Activated naive CD8-positive, alpha-beta T cell treated with anti-CD3 and anti-CD28 coated beads, Interleukin-2, amount 10 ng/mL, durations not matched to agents 7 days and 5 days (primary cell): ENCODE measurements at regions not wholly inside any gene's neighbourhood (a gene's known extent, or its start where the extent isn't known, plus 50 kb on each side); places are given as distances from the start of the nearest gene placed in this dataset.

ENCODE experiments used
- ATAC-seq: fragments of 150-1000 bp; cut with Tn5 transposase; one replicate; pipeline ENCODE4 v1.10.0; 2021; ENCODE audit warnings: low read depth, moderate library complexity
- POLR2A ChIA-PET: fragments of 350-600 bp; sonication (Branson Sonifier 250); formaldehyde crosslinking; loops from one replicate; lab custom pipeline; 2021; ENCODE audit warnings: antibody characterized with exemption; lab: Charles Lee
- DNase-seq: peaks from one replicate; pipeline ENCODE4 v3.0.0; 2021
- H3K27ac Mint-ChIP-seq: one replicate; pipeline ENCODE4 v1.8.0; 2022; ENCODE audit warnings: mild to moderate bottlenecking, mixed read lengths
- H3K27me3 Mint-ChIP-seq: one replicate; pipeline ENCODE4 v1.8.0; 2022; ENCODE audit warnings: mild to moderate bottlenecking, moderate library complexity, mixed read lengths
- H3K36me3 Mint-ChIP-seq: one replicate; pipeline ENCODE4 v1.8.0; 2021; ENCODE audit warnings: mild to moderate bottlenecking, mixed read lengths
- H3K4me1 Mint-ChIP-seq: one replicate; pipeline ENCODE4 v1.8.0; 2021; ENCODE audit warnings: mixed read lengths
- H3K4me3 Mint-ChIP-seq: one replicate; pipeline ENCODE4 v1.8.0; 2022; ENCODE audit warnings: mild to moderate bottlenecking, moderate library complexity, mixed read lengths
- H3K9me3 Mint-ChIP-seq: one replicate; pipeline ENCODE4 v1.8.0; 2021; ENCODE audit warnings: mixed read lengths

DNA sequence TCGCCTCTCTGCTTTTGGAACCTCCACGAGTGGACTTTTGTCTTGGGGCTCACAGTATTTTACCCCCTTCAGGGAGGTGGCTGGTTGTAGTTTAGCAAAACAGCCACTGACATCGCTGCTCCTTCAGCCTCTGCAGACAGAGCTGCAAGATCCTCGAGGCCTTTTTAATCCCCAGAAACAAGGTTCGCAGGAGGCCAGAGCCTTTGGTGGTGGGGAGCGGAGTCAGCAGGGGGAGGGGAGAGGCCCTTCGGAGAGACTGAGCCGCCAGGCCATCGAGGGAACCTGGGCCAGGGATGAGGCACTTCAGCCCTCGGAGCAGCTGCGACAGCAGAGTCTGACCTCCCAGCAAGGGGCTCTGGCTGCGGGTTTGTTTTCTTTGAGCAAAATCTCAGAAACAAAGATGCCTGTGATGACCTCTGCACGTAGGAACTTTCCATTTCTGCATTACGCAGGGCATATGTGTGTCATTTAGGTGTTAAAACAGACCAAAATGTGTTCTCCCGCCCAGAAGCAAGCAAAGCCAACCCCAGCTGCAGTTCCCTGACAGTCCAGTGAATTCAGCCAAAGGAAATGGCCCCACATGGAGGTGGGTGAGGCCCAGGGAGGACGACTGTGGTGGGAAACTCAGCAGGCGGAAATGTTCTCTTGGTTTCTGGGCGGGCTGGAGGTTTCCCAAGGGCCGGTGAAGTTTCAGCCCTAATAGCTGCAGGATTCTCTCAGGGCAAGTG, 171.2 kb upstream of the SULF2 start:
- ATAC-seq (no peak), DNase-seq (no peak)
- Mint-ChIP-seq H3K27me3 (peaks cover 4% of the 10 kb centered on the region), H3K4me1 (peaks cover 3% of the 10 kb centered on the region), H3K9me3 (no peaks in the 10 kb centered on the region), H3K4me3 (no peak overlapping the region), H3K36me3 (no peaks in the 10 kb centered on the region), H3K27ac (no peak overlapping the region)
- POLR2A ChIA-PET = no interaction called here

DNA sequence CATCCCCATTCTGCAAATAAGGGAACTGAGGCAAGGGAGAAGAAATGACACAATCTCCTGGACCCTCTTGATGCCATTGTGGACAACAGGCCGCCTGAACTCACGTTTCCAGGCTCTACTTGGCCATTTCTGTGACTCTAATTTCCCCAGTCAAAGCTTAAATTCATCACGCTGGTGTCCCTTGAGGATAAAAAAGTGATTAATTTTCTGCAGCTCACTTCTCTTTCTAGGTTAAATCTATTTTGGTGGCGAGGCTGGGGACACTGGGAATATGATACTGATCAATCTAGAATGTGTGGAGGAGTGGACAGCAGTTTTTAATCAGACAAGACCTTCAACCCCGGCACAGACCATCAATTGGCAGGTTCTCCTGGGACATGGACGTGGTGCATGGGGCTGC, 168.2 kb upstream of the SULF2 start:
- ATAC-seq (no peak), DNase-seq (no peak)
- H3K4me1 Mint-ChIP-seq = peaks cover 3% of the 10 kb centered on the region
- H3K27ac Mint-ChIP-seq = no peak overlapping the region
- POLR2A ChIA-PET = no interaction called here
- H3K4me3 Mint-ChIP-seq = no peak overlapping the region
- H3K9me3 Mint-ChIP-seq = no peaks in the 10 kb centered on the region
- no peaks in the 10 kb centered on the region for H3K36me3 Mint-ChIP-seq
- H3K27me3 Mint-ChIP-seq = peaks cover 4% of the 10 kb centered on the region

DNA sequence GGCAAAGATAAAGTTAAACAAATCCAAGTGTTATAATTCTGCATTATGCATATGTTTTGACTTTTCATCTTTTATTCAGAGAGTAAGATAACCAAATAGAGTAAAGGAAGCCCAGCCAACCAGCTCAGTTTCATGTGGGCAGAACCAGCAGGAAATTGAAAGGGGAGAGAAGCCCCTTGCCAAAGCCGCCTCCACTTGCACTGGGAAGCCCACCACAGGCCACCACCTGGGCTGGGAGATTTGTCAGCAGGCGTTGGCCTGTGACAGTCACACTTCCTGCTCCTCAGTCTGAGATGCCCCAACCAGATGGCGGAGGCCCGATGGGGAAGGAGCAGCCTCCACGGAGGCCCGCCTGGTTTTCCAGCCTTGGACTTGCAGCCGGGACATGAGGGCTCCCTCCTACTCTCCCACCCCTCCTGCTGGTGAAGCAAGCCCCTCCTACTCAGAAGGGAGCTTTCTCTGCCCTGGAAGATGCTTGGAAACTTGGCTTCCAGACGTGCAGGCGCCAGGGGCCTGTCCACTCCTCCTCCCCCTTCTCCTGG, 166.8 kb upstream of the SULF2 start:
- Mint-ChIP-seq H3K9me3 (no peaks in the 10 kb centered on the region), H3K27ac (no peak overlapping the region), H3K27me3 (peaks cover 4% of the 10 kb centered on the region), H3K4me1 (peaks cover 3% of the 10 kb centered on the region), H3K4me3 (no peak overlapping the region), H3K36me3 (no peaks in the 10 kb centered on the region)
- DNase-seq (no peak), ATAC-seq (no peak)
- POLR2A ChIA-PET = no interaction called here

DNA sequence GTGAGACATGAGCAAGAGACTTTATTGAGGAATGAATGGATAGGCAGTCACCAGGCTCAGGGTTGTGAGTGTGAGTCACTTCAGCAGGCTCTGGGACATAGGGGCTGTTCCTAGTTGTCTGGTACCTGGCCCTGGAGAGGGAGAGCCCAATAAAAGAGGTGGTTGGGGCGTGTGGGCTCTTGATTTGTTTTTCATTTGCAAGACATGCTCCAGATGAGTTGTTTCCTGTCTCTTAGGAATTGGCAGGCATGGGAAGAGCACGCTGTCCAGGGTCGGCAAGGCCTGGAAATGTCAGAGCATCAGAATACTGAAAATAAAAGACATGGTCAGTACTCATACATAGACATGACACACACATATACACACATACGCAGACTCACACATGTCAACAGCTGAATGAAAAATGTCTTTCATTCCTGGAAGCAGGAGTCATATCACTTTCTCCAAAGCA, 166.3 kb upstream of the SULF2 start:
- DNase-seq = no peak
- peaks cover 4% of the 10 kb centered on the region for H3K27me3 Mint-ChIP-seq
- H3K4me3 Mint-ChIP-seq = no peak overlapping the region
- H3K4me1 Mint-ChIP-seq = peaks cover 3% of the 10 kb centered on the region
- POLR2A ChIA-PET = no interaction called here
- H3K27ac Mint-ChIP-seq = no peak overlapping the region
- H3K36me3 Mint-ChIP-seq = no peaks in the 10 kb centered on the region
- no peaks in the 10 kb centered on the region for H3K9me3 Mint-ChIP-seq
- ATAC-seq = no peak

DNA sequence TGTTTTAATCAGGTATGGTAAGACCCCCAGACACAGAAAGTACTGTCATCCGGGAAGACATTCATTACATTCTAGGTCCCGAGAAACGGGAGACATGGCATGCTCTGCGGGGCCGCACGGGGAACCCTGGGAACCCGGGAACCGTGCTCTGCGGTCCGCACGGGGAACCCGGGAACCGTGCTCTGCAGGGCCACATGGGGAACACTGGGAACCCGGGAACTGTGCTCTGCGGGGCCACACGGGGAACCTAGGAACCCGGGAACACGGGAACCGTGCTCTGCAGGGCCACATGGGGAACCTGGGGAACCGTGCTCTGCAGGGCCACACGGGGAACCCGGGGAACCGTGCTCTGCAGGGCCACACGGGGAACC, 165.6 kb upstream of the SULF2 start:
- Mint-ChIP-seq H3K36me3 (no peaks in the 10 kb centered on the region), H3K27me3 (peaks cover 7% of the 10 kb centered on the region), H3K4me1 (peaks cover 3% of the 10 kb centered on the region), H3K9me3 (no peaks in the 10 kb centered on the region), H3K27ac (no peak overlapping the region), H3K4me3 (no peak overlapping the region)
- DNase-seq (no peak), ATAC-seq (no peak)
- POLR2A ChIA-PET = no interaction called here

DNA sequence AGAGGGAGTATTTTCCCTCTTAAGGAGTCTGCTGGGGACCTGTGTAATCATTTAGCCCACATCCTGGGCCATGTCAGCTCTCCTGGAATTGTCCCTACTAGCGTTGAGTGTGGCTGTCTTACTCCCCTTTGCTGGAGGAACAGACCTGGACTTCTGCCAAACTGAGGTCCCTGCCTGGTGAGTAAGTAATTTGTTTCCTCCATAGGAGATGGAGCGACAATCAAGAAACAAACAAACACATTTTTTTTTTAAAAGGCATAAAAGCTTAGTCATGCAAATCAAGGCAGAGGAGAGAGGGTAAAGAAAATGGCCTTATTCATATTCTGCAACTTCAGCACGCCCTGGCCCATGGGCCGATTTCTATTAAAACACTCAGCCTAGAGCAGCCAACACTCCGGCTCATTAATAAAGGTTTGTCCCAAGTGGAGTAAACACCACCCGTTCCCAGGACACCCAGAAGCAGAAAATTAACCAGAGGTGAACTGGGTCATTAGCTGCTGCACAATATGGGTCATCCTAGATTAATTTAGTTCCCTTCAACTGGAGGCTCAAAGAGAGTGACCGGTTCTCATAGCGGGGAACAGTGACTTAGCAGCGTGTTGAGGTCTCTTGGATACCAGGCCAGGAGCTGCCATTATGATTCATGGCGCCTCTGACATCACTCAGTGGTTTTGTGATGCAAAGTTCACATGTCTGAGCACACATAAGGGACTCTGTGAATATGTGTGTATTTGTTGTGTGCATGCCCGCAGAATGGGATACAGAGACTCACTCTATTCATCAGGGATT, 165.0 kb upstream of the SULF2 start:
- DNase-seq (no peak), ATAC-seq (no peak)
- Mint-ChIP-seq H3K27me3 (peaks cover 7% of the 10 kb centered on the region), H3K4me1 (no peaks in the 10 kb centered on the region), H3K9me3 (no peaks in the 10 kb centered on the region), H3K27ac (no peak overlapping the region), H3K4me3 (no peak overlapping the region), H3K36me3 (no peaks in the 10 kb centered on the region)
- POLR2A ChIA-PET = no interaction called here

DNA sequence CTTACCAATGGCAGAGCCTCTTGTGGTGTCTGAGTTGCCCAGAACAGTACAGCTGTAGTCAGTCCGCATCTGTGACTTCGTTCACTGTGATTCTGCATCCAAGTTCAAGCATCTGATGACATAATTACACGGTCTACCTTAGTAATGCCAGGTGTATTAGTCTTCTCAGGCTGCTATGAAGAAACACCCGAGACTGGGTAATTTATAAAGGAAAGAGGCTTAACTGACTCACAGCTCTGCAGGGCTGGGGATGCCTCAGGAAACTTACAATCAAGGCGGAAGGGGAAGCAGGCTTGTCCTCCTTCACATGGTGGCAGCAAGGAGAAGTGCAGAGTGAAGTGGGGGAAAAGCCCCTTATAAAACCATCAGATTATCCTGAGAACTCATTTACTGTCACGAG, 163.9 kb upstream of the SULF2 start:
- no peak for ATAC-seq
- no peaks in the 10 kb centered on the region for H3K36me3 Mint-ChIP-seq
- DNase-seq = no peak
- H3K27me3 Mint-ChIP-seq = peaks cover 7% of the 10 kb centered on the region
- no peaks in the 10 kb centered on the region for H3K9me3 Mint-ChIP-seq
- POLR2A ChIA-PET = no interaction called here
- no peaks in the 10 kb centered on the region for H3K4me1 Mint-ChIP-seq
- H3K4me3 Mint-ChIP-seq = no peak overlapping the region
- H3K27ac Mint-ChIP-seq = no peak overlapping the region

DNA sequence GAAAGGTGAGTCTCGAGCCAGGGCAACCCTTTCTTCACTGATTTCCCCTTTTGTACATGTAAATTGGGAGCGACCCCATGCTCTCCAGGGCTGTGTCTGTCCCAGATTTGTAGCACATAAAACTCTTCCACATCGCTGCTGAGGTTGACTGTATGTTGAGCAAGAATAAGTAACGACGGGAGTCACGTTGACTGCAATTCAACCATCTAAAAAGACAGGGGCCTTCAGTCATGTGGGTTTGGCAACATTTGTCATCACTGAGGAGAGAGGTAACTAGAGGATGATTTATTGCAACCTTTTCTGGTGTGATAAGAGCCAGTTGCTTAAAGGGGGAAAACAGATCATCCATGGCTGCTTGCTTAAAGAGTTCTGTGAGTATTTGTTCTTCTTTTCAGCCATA, 159.4 kb upstream of the SULF2 start:
- POLR2A ChIA-PET = no interaction called here
- no peaks in the 10 kb centered on the region for H3K9me3 Mint-ChIP-seq
- no peaks in the 10 kb centered on the region for H3K36me3 Mint-ChIP-seq
- no peak overlapping the region for H3K27ac Mint-ChIP-seq
- no peak overlapping the region for H3K4me3 Mint-ChIP-seq
- H3K4me1 Mint-ChIP-seq = no peaks in the 10 kb centered on the region
- ATAC-seq = no peak
- no peak for DNase-seq
- peaks cover 7% of the 10 kb centered on the region for H3K27me3 Mint-ChIP-seq

DNA sequence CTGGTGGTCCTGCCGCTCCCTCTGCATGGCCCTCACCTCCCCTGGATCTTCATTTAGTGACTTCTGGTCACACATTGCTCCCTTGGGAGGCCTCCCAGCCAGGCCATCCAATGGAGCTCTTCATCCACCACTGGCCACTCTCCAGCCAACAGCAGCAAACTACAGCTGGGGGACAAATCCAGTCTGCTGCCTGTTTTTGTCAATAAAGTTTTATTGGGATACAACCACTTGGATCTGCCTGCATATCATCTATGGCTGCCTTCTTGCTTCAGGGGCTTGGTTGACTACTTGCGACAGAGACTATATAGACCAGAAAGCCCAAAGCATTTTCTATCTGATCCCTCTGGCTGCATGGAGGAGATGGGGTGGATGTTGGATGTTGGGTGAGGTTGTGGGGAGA, 156.6 kb upstream of the SULF2 start:
- Mint-ChIP-seq H3K4me1 (no peaks in the 10 kb centered on the region), H3K27ac (no peak overlapping the region), H3K27me3 (peaks cover 9% of the 10 kb centered on the region), H3K36me3 (no peaks in the 10 kb centered on the region), H3K9me3 (no peaks in the 10 kb centered on the region), H3K4me3 (no peak overlapping the region)
- POLR2A ChIA-PET = interaction anchor here (0.6 kb wide), 1 partner anchor 10 kb away, joined by 5 read pairs; no protein-coding TSS in a partner anchor
- DNase-seq (no peak), ATAC-seq (no peak)

DNA sequence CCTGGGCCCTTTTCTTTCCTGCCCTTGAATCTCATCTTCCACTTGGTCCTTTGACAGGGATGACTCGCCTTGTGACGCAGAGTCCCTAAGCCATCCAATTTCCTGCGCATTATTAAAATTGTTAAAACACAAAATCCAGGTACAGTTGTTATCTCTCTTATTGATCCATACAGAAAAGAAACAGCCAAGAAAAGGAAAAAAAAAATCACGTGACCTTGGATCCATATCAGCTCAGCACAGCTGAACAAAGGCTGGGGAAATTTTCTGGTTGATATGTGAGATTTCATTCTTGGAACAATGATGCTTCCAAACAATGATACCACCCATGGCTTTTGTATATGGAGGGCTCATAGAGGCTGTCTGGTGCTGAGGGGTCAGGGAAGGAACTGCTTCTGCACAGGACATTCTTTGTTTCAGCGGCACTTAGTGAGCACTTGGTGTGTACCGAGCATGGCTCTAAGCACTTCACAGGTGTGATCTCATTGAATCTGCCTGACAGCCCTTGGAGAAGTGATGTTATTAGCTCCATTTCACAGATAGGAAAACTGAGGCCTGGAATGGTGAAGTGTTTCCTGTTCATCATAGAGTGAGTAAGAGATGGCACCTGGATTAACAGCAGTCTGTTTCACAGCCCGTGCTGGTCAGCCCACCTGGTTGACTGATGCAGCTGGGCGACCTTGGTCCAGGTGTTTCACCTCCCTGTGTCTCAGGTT, 155.0 kb upstream of the SULF2 start:
- ATAC-seq (no peak), DNase-seq (no peak)
- H3K36me3 Mint-ChIP-seq = no peaks in the 10 kb centered on the region
- no peaks in the 10 kb centered on the region for H3K9me3 Mint-ChIP-seq
- POLR2A ChIA-PET = no interaction called here
- H3K4me1 Mint-ChIP-seq = no peaks in the 10 kb centered on the region
- H3K4me3 Mint-ChIP-seq = no peak overlapping the region
- peaks cover 6% of the 10 kb centered on the region for H3K27me3 Mint-ChIP-seq
- no peak overlapping the region for H3K27ac Mint-ChIP-seq

DNA sequence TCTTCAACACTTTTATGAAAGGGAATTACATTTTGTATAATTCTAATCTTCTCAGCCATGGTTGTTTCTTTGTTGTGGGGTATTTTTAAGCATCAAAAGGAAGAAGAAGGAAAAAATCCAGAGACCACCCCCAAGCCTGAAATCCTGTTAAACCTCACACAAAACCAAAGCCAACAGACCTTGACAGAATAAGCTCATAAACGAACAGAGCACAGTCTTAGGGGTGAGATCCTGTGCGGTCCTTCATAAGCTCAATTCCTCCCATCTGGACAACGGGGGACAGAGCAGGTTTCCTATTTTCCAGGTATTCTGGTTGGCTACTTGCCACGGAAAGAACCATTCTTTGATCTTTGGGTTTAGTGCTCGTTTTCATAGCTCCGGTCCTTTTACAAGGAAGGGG, 151.3 kb upstream of the SULF2 start:
- H3K9me3 Mint-ChIP-seq = no peaks in the 10 kb centered on the region
- H3K27ac Mint-ChIP-seq = no peak overlapping the region
- POLR2A ChIA-PET = no interaction called here
- no peaks in the 10 kb centered on the region for H3K36me3 Mint-ChIP-seq
- H3K27me3 Mint-ChIP-seq = peaks cover 2% of the 10 kb centered on the region
- H3K4me1 Mint-ChIP-seq = no peaks in the 10 kb centered on the region
- ATAC-seq (no peak), DNase-seq (no peak)
- no peak overlapping the region for H3K4me3 Mint-ChIP-seq

DNA sequence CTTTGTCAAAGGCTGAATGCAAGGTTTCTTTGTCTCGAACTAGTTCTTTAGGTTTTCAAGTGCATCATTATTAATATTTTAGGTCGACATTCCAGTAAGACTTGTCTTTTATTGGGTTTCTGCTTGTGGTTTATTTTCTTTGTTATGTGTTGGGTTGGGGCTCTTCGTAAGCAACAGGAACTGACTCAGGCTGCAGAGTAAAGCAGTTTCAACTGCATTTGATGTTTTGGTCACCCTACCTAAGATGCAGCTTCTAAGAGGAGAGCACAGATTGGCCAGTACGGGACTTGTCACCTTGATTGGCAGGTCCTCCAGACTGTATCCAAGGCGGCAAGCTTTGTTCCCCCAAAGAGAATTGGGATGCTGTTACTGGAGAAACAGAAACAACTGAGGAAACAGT, 149.5 kb upstream of the SULF2 start:
- Mint-ChIP-seq H3K4me1 (no peaks in the 10 kb centered on the region), H3K27me3 (peaks cover 2% of the 10 kb centered on the region), H3K27ac (no peak overlapping the region), H3K9me3 (no peaks in the 10 kb centered on the region), H3K4me3 (no peak overlapping the region), H3K36me3 (no peaks in the 10 kb centered on the region)
- POLR2A ChIA-PET = no interaction called here
- DNase-seq = no peak
- no peak for ATAC-seq

DNA sequence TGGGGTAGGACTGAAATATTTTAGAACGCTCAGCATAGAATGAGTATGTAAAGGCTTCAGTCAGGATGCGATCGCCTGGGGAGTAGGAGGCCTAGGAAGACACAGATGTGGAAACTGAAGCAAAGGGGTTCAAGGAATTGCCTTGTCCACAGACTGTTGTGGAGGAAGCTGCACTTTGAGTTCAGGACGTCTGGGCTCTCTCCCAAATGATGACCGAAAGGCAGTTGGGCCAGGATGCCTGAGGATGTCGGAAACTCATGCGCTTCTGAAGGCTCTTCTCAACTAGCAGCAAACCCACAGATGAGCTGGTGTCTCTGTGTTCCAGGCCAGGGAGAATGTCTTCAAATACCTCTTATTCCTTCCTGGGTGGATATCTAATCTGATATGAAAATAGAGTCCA, 146.2 kb upstream of the SULF2 start:
- Mint-ChIP-seq H3K4me3 (no peak overlapping the region), H3K9me3 (no peaks in the 10 kb centered on the region), H3K27ac (no peak overlapping the region), H3K4me1 (no peaks in the 10 kb centered on the region), H3K27me3 (no peaks in the 10 kb centered on the region), H3K36me3 (no peaks in the 10 kb centered on the region)
- POLR2A ChIA-PET = interaction anchor here (0.6 to 0.7 kb wide), 3 partner anchors 9 to 62 kb away, joined by 3 to 5 read pairs (median 4); no protein-coding TSS in a partner anchor
- ATAC-seq = no peak
- DNase-seq = no peak
